GM19397 (cell line): ENCODE measurements at regions not wholly inside any gene's neighbourhood (a gene's known extent, or its start where the extent isn't known, plus 50 kb on each side); places are given as distances from the start of the nearest gene placed in this dataset.

Source experiments
- ATAC-seq: cut with Tn5 transposase; IDR thresholded peaks from one replicate; pipeline ENCODE4 v1.9.1; 2021; ENCODE audit warnings: mild to moderate bottlenecking, moderate library complexity; ENCODE audit not compliant: unreplicated experiment

GRCh38 chr5:124591583-124591982, 154.9 kb downstream of the ZNF608 start:
- no peak for ATAC-seq

GRCh38 chr5:124590686-124591085, 155.8 kb downstream of the ZNF608 start:
- no peak for ATAC-seq

GRCh38 chr5:124587280-124587679, 159.2 kb downstream of the ZNF608 start:
- ATAC-seq = no peak

GRCh38 chr5:124584991-124585715, 161.3 kb downstream of the ZNF608 start:
- no peak for ATAC-seq

GRCh38 chr5:124583469-124584350, 162.7 kb downstream of the ZNF608 start:
- peak; percentile 99 for ATAC-seq

GRCh38 chr5:124582561-124582840, 163.9 kb downstream of the ZNF608 start:
- ATAC-seq = no peak

- no peak for ATAC-seq
These were observed 164.5 kb downstream of the ZNF608 start for GRCh38 chr5:124581738-124582560.

GRCh38 chr5:124580925-124581737, 165.3 kb downstream of the ZNF608 start:
- ATAC-seq = no peak

GRCh38 chr5:124580512-124580911, 165.9 kb downstream of the ZNF608 start:
- ATAC-seq = no peak

- peak; percentile 73 for ATAC-seq
These were observed 169.5 kb downstream of the ZNF608 start for GRCh38 chr5:124576848-124577409.

GRCh38 chr5:124575725-124576124, 170.7 kb downstream of the ZNF608 start:
- ATAC-seq = no peak

- no peak for ATAC-seq
These were observed 171.7 kb downstream of the ZNF608 start for GRCh38 chr5:124574521-124575436.

- no peak for ATAC-seq
These were observed 173.5 kb downstream of the ZNF608 start for GRCh38 chr5:124572971-124573370.

GRCh38 chr5:124570285-124571035, 176.0 kb downstream of the ZNF608 start:
- ATAC-seq = no peak

GRCh38 chr5:124566875-124567450, 179.5 kb downstream of the ZNF608 start:
- no peak for ATAC-seq

GRCh38 chr5:124561451-124561850, 185.0 kb downstream of the ZNF608 start:
- no peak for ATAC-seq

- no peak for ATAC-seq
These were observed 186.1 kb downstream of the ZNF608 start for GRCh38 chr5:124560370-124560769.

- no peak for ATAC-seq
These were observed 188.7 kb downstream of the ZNF608 start for GRCh38 chr5:124557761-124558160.
